Hepatocyte (in vitro differentiated cells): ENCODE measurements at regions not wholly inside any gene's neighbourhood (a gene's known extent, or its start where the extent isn't known, plus 50 kb on each side); places are given as distances from the start of the nearest gene placed in this dataset.

ENCODE experiments used
- EZH2 ChIP-seq: fragments of 200-600 bp; sonication (generic); IDR thresholded peaks from 2 replicates; pipeline ENCODE4 v1.6.1; 2016; ENCODE audit warnings: antibody characterized with exemption, mild to moderate bottlenecking, borderline replicate concordance
- EZH2phosphoT487 ChIP-seq: fragments of 200-600 bp; sonication (generic); IDR thresholded peaks from one replicate; pipeline ENCODE4 v1.6.1; 2018; ENCODE audit warnings: antibody characterized with exemption, mild to moderate bottlenecking, low read depth, moderate library complexity; ENCODE audit not compliant: unreplicated experiment, severe bottlenecking
- TF ChIP-seq, protein P1 (sequence below): fragments of 200-600 bp; sonication (generic); IDR thresholded peaks from 2 replicates; pipeline ENCODE4 v1.5.1; 2016; ENCODE audit warnings: antibody characterized with exemption, mild to moderate bottlenecking; ENCODE audit not compliant: poor library complexity

GRCh38 chr6:103081876-103082630 is 1688.5 kb downstream of the GRIK2 start:
- TF ChIP-seq, protein P1, sequence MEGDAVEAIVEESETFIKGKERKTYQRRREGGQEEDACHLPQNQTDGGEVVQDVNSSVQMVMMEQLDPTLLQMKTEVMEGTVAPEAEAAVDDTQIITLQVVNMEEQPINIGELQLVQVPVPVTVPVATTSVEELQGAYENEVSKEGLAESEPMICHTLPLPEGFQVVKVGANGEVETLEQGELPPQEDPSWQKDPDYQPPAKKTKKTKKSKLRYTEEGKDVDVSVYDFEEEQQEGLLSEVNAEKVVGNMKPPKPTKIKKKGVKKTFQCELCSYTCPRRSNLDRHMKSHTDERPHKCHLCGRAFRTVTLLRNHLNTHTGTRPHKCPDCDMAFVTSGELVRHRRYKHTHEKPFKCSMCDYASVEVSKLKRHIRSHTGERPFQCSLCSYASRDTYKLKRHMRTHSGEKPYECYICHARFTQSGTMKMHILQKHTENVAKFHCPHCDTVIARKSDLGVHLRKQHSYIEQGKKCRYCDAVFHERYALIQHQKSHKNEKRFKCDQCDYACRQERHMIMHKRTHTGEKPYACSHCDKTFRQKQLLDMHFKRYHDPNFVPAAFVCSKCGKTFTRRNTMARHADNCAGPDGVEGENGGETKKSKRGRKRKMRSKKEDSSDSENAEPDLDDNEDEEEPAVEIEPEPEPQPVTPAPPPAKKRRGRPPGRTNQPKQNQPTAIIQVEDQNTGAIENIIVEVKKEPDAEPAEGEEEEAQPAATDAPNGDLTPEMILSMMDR: no peak
- no peak for TF ChIP-seq EZH2
- no peak for TF ChIP-seq EZH2phosphoT487
